ENCODE measurements at regions not wholly inside any gene's neighbourhood (a gene's known extent, or its start where the extent isn't known, plus 50 kb on each side); places are given as distances from the start of the nearest gene placed in this dataset.

- Histone ChIP-seq H2AK5ac (ENCODE audit: low read length, severe bottlenecking) (no peak overlapping the region), H4K91ac (ENCODE audit: low read length) (no peak overlapping the region), H2BK15ac (ENCODE audit: low read depth, poor library complexity, severe bottlenecking) (no peak overlapping the region), H2BK120ac (ENCODE audit: low read depth, low read length) (no peak overlapping the region), H3K36me3 (ENCODE audit: control insufficient read depth in 1 of 2, insufficient read depth in 2 of 2, low read depth in 1 of 2, low read length in 2 of 2) (no peaks in the 10 kb centered on the region), H3K9me3 (ENCODE audit: control insufficient read depth, low read length) (no peaks in the 10 kb centered on the region), H2AFZ (ENCODE audit: low read depth, low read length) (no peak overlapping the region), H3K27ac (ENCODE audit: low read length, poor library complexity, severe bottlenecking) (no peak overlapping the region), H3K9ac (ENCODE audit: low read length) (no peak overlapping the region), H3K18ac (ENCODE audit: low read depth in 1 of 2, low read length in 2 of 2) (no peak overlapping the region), H3K14ac (ENCODE audit: low read length in 2 of 2) (no peak overlapping the region), H3K4me3 (ENCODE audit: insufficient read depth in 1 of 2, low read depth in 1 of 2, low read length in 2 of 2) (no peak overlapping the region), H3K4me1 (ENCODE audit: control insufficient read depth, insufficient read depth, low read depth, low read length) (peaks cover 2% of the 10 kb centered on the region), H3K4ac (ENCODE audit: low read depth in 1 of 2, low read length in 2 of 2) (no peak overlapping the region), H3K27me3 (ENCODE audit: control insufficient read depth in 1 of 2, insufficient read depth in 1 of 2, low read length in 2 of 2) (no peaks in the 10 kb centered on the region), H3K4me2 (ENCODE audit: low read length, poor library complexity, severe bottlenecking) (no peak overlapping the region), H2BK12ac (ENCODE audit: low read length in 2 of 2) (no peak overlapping the region), H4K8ac (ENCODE audit: low read length) (no peak overlapping the region), H3K79me1 (replicated peaks; ENCODE audit: low read length, poor library complexity, severe bottlenecking) (no peaks in the 10 kb centered on the region), H3K23ac (ENCODE audit: low read length in 2 of 2) (no peak overlapping the region), H2BK5ac (ENCODE audit: low read depth, low read length, poor library complexity, severe bottlenecking) (no peak overlapping the region)
- no peak for DNase-seq
- WGBS: 48% methylated on average over 5 of the region's 5 CpGs
These were observed 57.8 kb upstream of the CCDC112 start for GRCh38 chr5:115354246-115354645.

GRCh38 chr5:115352571-115352970 lies 56.1 kb upstream of the CCDC112 start:
- Histone ChIP-seq H2AFZ (ENCODE audit: low read depth, low read length) (no peak overlapping the region), H3K18ac (ENCODE audit: low read depth in 1 of 2, low read length in 2 of 2) (peak overlapping the region in 1 of 2 experiments; percentile 15), H3K79me1 (replicated peaks; ENCODE audit: low read length, poor library complexity, severe bottlenecking) (no peaks in the 10 kb centered on the region), H3K4ac (ENCODE audit: low read depth in 1 of 2, low read length in 2 of 2) (no peak overlapping the region), H3K27me3 (ENCODE audit: control insufficient read depth in 1 of 2, insufficient read depth in 1 of 2, low read length in 2 of 2) (no peaks in the 10 kb centered on the region), H4K8ac (ENCODE audit: low read length) (no peak overlapping the region), H3K36me3 (ENCODE audit: control insufficient read depth in 1 of 2, insufficient read depth in 2 of 2, low read depth in 1 of 2, low read length in 2 of 2) (no peaks in the 10 kb centered on the region), H3K9ac (ENCODE audit: low read length) (no peak overlapping the region), H3K14ac (ENCODE audit: low read length in 2 of 2) (no peak overlapping the region), H2AK5ac (ENCODE audit: low read length, severe bottlenecking) (no peak overlapping the region), H2BK5ac (ENCODE audit: low read depth, low read length, poor library complexity, severe bottlenecking) (no peak overlapping the region), H3K4me3 (ENCODE audit: insufficient read depth in 1 of 2, low read depth in 1 of 2, low read length in 2 of 2) (no peak overlapping the region), H2BK120ac (ENCODE audit: low read depth, low read length) (no peak overlapping the region), H2BK12ac (ENCODE audit: low read length in 2 of 2) (no peak overlapping the region), H3K4me1 (ENCODE audit: control insufficient read depth, insufficient read depth, low read depth, low read length) (peaks cover 4% of the 10 kb centered on the region), H4K91ac (ENCODE audit: low read length) (no peak overlapping the region), H2BK15ac (ENCODE audit: low read depth, poor library complexity, severe bottlenecking) (no peak overlapping the region), H3K9me3 (ENCODE audit: control insufficient read depth, low read length) (no peaks in the 10 kb centered on the region), H3K23ac (ENCODE audit: low read length in 2 of 2) (no peak overlapping the region), H3K27ac (ENCODE audit: low read length, poor library complexity, severe bottlenecking) (no peak overlapping the region), H3K4me2 (ENCODE audit: low read length, poor library complexity, severe bottlenecking) (no peak overlapping the region)
- DNase-seq: no peak
- WGBS: 88% methylated on average over 2 of the region's 2 CpGs

GRCh38 chr5:115351356-115352195 lies 55.1 kb upstream of the CCDC112 start:
- no peak overlapping the region for H2BK5ac ChIP-seq (ENCODE audit: low read depth, low read length, poor library complexity, severe bottlenecking)
- H2AFZ ChIP-seq (ENCODE audit: low read depth, low read length): no peak overlapping the region
- H3K27me3 ChIP-seq (ENCODE audit: control insufficient read depth in 1 of 2, insufficient read depth in 1 of 2, low read length in 2 of 2): no peaks in the 10 kb centered on the region

GRCh38 chr5:115350894-115351293 lies 54.4 kb upstream of the CCDC112 start:
- WGBS: 83% methylated on average over 2 of the region's 3 CpGs
- Histone ChIP-seq H3K9ac (ENCODE audit: low read length) (no peak overlapping the region), H4K8ac (ENCODE audit: low read length) (no peak overlapping the region), H3K14ac (ENCODE audit: low read length in 2 of 2) (no peak overlapping the region), H3K79me1 (replicated peaks; ENCODE audit: low read length, poor library complexity, severe bottlenecking) (no peaks in the 10 kb centered on the region), H2AFZ (ENCODE audit: low read depth, low read length) (no peak overlapping the region), H3K4me3 (ENCODE audit: insufficient read depth in 1 of 2, low read depth in 1 of 2, low read length in 2 of 2) (no peak overlapping the region), H2AK5ac (ENCODE audit: low read length, severe bottlenecking) (no peak overlapping the region), H3K4me1 (ENCODE audit: control insufficient read depth, insufficient read depth, low read depth, low read length) (peaks cover 4% of the 10 kb centered on the region), H3K23ac (ENCODE audit: low read length in 2 of 2) (no peak overlapping the region), H2BK120ac (ENCODE audit: low read depth, low read length) (no peak overlapping the region), H3K4me2 (ENCODE audit: low read length, poor library complexity, severe bottlenecking) (no peak overlapping the region), H3K18ac (ENCODE audit: low read depth in 1 of 2, low read length in 2 of 2) (no peak overlapping the region), H2BK5ac (ENCODE audit: low read depth, low read length, poor library complexity, severe bottlenecking) (no peak overlapping the region), H3K27me3 (ENCODE audit: control insufficient read depth in 1 of 2, insufficient read depth in 1 of 2, low read length in 2 of 2) (no peaks in the 10 kb centered on the region), H2BK12ac (ENCODE audit: low read length in 2 of 2) (no peak overlapping the region), H3K4ac (ENCODE audit: low read depth in 1 of 2, low read length in 2 of 2) (no peak overlapping the region), H3K27ac (ENCODE audit: low read length, poor library complexity, severe bottlenecking) (no peak overlapping the region), H3K9me3 (ENCODE audit: control insufficient read depth, low read length) (no peaks in the 10 kb centered on the region), H2BK15ac (ENCODE audit: low read depth, poor library complexity, severe bottlenecking) (no peak overlapping the region), H4K91ac (ENCODE audit: low read length) (no peak overlapping the region), H3K36me3 (ENCODE audit: control insufficient read depth in 1 of 2, insufficient read depth in 2 of 2, low read depth in 1 of 2, low read length in 2 of 2) (no peaks in the 10 kb centered on the region)
- DNase-seq: no peak

More at GRCh38 chr5:115351356-115352195, 55.1 kb upstream of the CCDC112 start:
- no peak overlapping the region for H4K91ac ChIP-seq (ENCODE audit: low read length)
- no peak overlapping the region for H3K23ac ChIP-seq (ENCODE audit: low read length in 2 of 2)
- no peak overlapping the region for H2BK120ac ChIP-seq (ENCODE audit: low read depth, low read length)
- H3K27ac ChIP-seq (ENCODE audit: low read length, poor library complexity, severe bottlenecking): peak overlapping the region; percentile 74
- H3K36me3 ChIP-seq (ENCODE audit: control insufficient read depth in 1 of 2, insufficient read depth in 2 of 2, low read depth in 1 of 2, low read length in 2 of 2): no peaks in the 10 kb centered on the region
- no peak overlapping the region for H4K8ac ChIP-seq (ENCODE audit: low read length)
- H3K4me1 ChIP-seq (ENCODE audit: control insufficient read depth, insufficient read depth, low read depth, low read length): peaks cover 4% of the 10 kb centered on the region
- no peak overlapping the region for H2BK12ac ChIP-seq (ENCODE audit: low read length in 2 of 2)
- H3K18ac ChIP-seq (ENCODE audit: low read depth in 1 of 2, low read length in 2 of 2): no peak overlapping the region
- no peak overlapping the region for H2BK15ac ChIP-seq (ENCODE audit: low read depth, poor library complexity, severe bottlenecking)
- H3K4me2 ChIP-seq (ENCODE audit: low read length, poor library complexity, severe bottlenecking): no peak overlapping the region
- H3K9me3 ChIP-seq (ENCODE audit: control insufficient read depth, low read length): no peaks in the 10 kb centered on the region
- no peaks in the 10 kb centered on the region for H3K79me1 ChIP-seq (replicated peaks; ENCODE audit: low read length, poor library complexity, severe bottlenecking)
- H3K4me3 ChIP-seq (ENCODE audit: insufficient read depth in 1 of 2, low read depth in 1 of 2, low read length in 2 of 2): no peak overlapping the region
- peak; percentile 64 for DNase-seq
- peak overlapping the region; percentile 20 for H3K9ac ChIP-seq (ENCODE audit: low read length)
- H3K14ac ChIP-seq (ENCODE audit: low read length in 2 of 2): no peak overlapping the region
- H2AK5ac ChIP-seq (ENCODE audit: low read length, severe bottlenecking): peak overlapping the region; percentile 59
- H3K4ac ChIP-seq (ENCODE audit: low read depth in 1 of 2, low read length in 2 of 2): no peak overlapping the region

Data from mesenchymal stem cell (in vitro differentiated cells and primary cell).